H1 (cell line): ENCODE measurements at regions not wholly inside any gene's neighbourhood (a gene's known extent, or its start where the extent isn't known, plus 50 kb on each side); places are given as distances from the start of the nearest gene placed in this dataset.

ENCODE experiments used
- CREB1 ChIP-seq: IDR thresholded peaks from 2 replicates; pipeline ENCODE4 v1.6.1; 2012; ENCODE audit warnings: inconsistent platforms
- RNF2 ChIP-seq: fragments of 200-900, 300-1000 bp; sonication (generic); IDR thresholded peaks from 2 replicates; pipeline ENCODE4 v1.7.1; 2016; ENCODE audit warnings: borderline replicate concordance, low read depth, mild to moderate bottlenecking, antibody characterized with exemption, low read length; ENCODE audit not compliant: poor library complexity, severe bottlenecking; ENCODE audit errors: missing control alignments

- TF ChIP-seq RNF2 (no peak), CREB1 (no peak)
These were observed 672.4 kb upstream of the GRAMD2B start (continued) for GRCh38 chr5:125750861-125751186.
